Body of pancreas (tissue), 4 donors: ENCODE measurements at regions not wholly inside any gene's neighbourhood (a gene's known extent, or its start where the extent isn't known, plus 50 kb on each side); places are given as distances from the start of the nearest gene placed in this dataset.

Experiments used
- ATAC-seq: fragments of 150-250 bp; one replicate; pipeline ENCODE4 v1.9.1; 2016
- DNase-seq, 4 donors: peaks; one replicate each; pipeline ENCODE4 v3.0.0-alpha.2; 2019
- H3K27ac ChIP-seq, 4 donors: fragments of 200-600 bp; sonication (generic); 1 replicate in 3 of 4; 2 replicates in 1 of 4; pipeline versions ENCODE4 v1.5.1 to v1.6.1; 2016 to 2019; ENCODE audit warnings: mild to moderate bottlenecking in 1 of 4, mixed read lengths in 1 of 4, moderate library complexity in 1 of 4
- H3K27me3 ChIP-seq, 2 donors: fragments of 200-600 bp; sonication (generic); one replicate each; pipeline ENCODE4 v1.6.0; 2016; ENCODE audit warnings: mild to moderate bottlenecking in 1 of 2
- H3K36me3 ChIP-seq, 2 donors: fragments of 200-600 bp; sonication (generic); replicated peaks in 1 of 2; 2 replicates each; pipeline ENCODE4 v1.5.1; 2016; ENCODE audit warnings: low read depth in 2 of 2; ENCODE audit not compliant: insufficient read depth in 1 of 2
- H3K4me1 ChIP-seq: fragments of 200-600 bp; sonication (generic); one replicate; pipeline ENCODE4 v1.6.0; 2016
- H3K4me3 ChIP-seq, 2 donors: fragments of 200-600 bp; sonication (generic); 1 replicate in 1 of 2; 2 replicates in 1 of 2; pipeline ENCODE4 v1.5.1; 2016 to 2019
- H3K9me3 ChIP-seq, 3 donors: fragments of 200-600 bp; sonication (generic); 1 replicate in 2 of 3; 2 replicates in 1 of 3; pipeline ENCODE4 v1.5.1; 2016
- POLR2A ChIP-seq, 3 donors: fragments of 450-650 bp; IDR thresholded peaks; one replicate each; pipeline ENCODE4 v1.6.1; 2016; ENCODE audit warnings: antibody characterized with exemption in 3 of 3, mild to moderate bottlenecking in 2 of 3
- WGBS, 2 donors: methylation state at CpG; one replicate each; pipeline ENCODE4 v1.1.5; 2017; 5-methylcytosine and 5-hydroxymethylcytosine counted together
- intact Hi-C: fragments of 100-400 bp; cut with DNase I; formaldehyde crosslinking; loops from one replicate; pipeline ENCODE4 v1.15.1; 2023
- TF ChIP-seq, protein P1 (sequence below), 7 experiments: fragments of 450-650 bp in 4 of 7; fragments of 200-600 bp in 3 of 7; sonication (generic) in 3 of 7; IDR thresholded peaks; one replicate each; pipeline ENCODE4 v1.5.1; 2016 to 2019; ENCODE audit warnings: antibody characterized with exemption in 7 of 7

DNA sequence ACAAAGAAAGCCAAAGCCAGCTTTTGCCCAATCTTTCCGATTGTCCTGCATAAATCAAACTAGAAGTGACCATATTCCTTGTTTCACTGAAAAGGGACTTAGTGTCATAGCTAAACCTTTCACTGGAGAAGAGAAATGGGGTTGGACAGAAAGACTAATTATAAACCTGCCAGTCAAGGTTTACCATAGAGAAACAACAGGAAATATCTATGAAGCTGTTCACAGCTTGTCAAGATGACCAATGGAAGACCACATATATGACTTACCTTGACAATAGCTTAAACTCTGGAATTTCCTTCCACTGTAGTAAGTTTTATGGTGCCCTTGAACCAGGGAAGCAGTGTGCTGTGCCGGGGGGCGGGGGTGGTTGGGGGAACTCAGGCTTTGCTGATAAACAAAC is 107.7 kb upstream of the PHACTR1 start:
- H3K36me3 ChIP-seq = no peaks in the 10 kb centered on the region
- DNase-seq = no peak
- TF ChIP-seq, protein P1, sequence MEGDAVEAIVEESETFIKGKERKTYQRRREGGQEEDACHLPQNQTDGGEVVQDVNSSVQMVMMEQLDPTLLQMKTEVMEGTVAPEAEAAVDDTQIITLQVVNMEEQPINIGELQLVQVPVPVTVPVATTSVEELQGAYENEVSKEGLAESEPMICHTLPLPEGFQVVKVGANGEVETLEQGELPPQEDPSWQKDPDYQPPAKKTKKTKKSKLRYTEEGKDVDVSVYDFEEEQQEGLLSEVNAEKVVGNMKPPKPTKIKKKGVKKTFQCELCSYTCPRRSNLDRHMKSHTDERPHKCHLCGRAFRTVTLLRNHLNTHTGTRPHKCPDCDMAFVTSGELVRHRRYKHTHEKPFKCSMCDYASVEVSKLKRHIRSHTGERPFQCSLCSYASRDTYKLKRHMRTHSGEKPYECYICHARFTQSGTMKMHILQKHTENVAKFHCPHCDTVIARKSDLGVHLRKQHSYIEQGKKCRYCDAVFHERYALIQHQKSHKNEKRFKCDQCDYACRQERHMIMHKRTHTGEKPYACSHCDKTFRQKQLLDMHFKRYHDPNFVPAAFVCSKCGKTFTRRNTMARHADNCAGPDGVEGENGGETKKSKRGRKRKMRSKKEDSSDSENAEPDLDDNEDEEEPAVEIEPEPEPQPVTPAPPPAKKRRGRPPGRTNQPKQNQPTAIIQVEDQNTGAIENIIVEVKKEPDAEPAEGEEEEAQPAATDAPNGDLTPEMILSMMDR (IDR thresholded peaks at IDR 0.05) = no peak
- no peak for TF ChIP-seq POLR2A (IDR thresholded peaks at IDR 0.05)
- H3K27ac ChIP-seq = no peak overlapping the region
- H3K4me1 ChIP-seq = no peaks in the 10 kb centered on the region
- no peaks in the 10 kb centered on the region for H3K9me3 ChIP-seq
- H3K27me3 ChIP-seq = no peaks in the 10 kb centered on the region
- intact Hi-C loops = loop anchor here (10.0 kb wide), 1 partner anchor 314 kb away; the partner anchor contains the start of gene EDN1
- no peak for ATAC-seq
- no peak overlapping the region for H3K4me3 ChIP-seq
- 52 to 70% methylated on average over 3 of the region's 3 CpGs for WGBS, 2 donors

DNA sequence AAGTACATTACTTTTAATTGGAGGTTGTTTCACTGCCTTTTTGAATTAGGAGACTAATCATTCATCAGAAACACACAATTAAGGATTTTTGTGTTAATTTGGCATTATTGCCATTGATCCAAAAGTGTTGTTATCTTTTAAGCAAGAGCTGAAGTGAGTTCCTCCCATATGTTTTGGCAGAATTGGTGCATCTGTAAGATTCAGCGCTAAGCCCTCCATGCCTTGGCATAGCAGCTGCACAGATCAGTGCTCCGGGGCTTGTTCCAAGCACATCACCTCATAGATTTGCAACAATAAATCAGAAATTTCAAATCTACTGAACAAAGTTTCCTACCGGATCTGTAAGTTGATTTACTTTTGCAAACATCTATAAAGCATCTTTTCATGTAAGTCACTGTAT is 106.8 kb upstream of the PHACTR1 start:
- Histone ChIP-seq H3K36me3 (no peaks in the 10 kb centered on the region), H3K4me3 (no peak overlapping the region), H3K4me1 (no peaks in the 10 kb centered on the region), H3K9me3 (no peaks in the 10 kb centered on the region), H3K27ac (no peak overlapping the region), H3K27me3 (no peaks in the 10 kb centered on the region)
- intact Hi-C loops = loop anchor here (10.0 kb wide), 1 partner anchor 315 kb away; the partner anchor contains the start of gene EDN1
- WGBS, 2 donors = 70 to 78% methylated on average over 3 of the region's 3 CpGs
- no peak for DNase-seq
- TF ChIP-seq, protein P1 (IDR thresholded peaks at IDR 0.05) = no peak
- TF ChIP-seq POLR2A (IDR thresholded peaks at IDR 0.05) = no peak
- no peak for ATAC-seq

GRCh38 chr6:12610862-12611261 is 105.7 kb upstream of the PHACTR1 start:
- Histone ChIP-seq H3K4me3 (no peak overlapping the region), H3K9me3 (no peaks in the 10 kb centered on the region), H3K36me3 (no peaks in the 10 kb centered on the region), H3K27ac (no peak overlapping the region), H3K27me3 (no peaks in the 10 kb centered on the region), H3K4me1 (no peaks in the 10 kb centered on the region)
- intact Hi-C loops = no loop called here
- no peak for TF ChIP-seq POLR2A (IDR thresholded peaks at IDR 0.05)
- TF ChIP-seq, protein P1 (IDR thresholded peaks at IDR 0.05) = no peak
- 73 to 81% methylated on average over 5 of the region's 5 CpGs for WGBS, 2 donors
- ATAC-seq (no peak), DNase-seq (no peak)

DNA sequence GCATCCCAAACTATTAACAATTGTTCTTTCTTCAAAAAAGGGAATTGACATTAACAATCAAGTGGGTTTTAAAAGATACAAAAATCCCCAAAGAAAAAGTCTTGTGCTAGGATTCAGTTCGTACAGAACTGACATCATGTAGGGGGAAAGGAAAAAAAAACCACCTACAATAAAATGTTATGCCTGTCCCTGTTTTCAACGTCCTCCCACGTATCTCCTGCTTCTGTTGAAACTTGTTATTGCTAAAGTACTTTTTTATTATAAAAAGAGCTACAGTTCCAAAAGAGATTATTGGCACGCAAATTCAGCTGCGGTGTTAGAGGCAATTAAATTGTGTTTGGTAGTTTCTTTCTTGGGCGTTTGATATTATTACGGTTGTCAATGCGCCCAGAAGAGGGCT is 102.8 kb upstream of the PHACTR1 start:
- H3K27me3 ChIP-seq = no peaks in the 10 kb centered on the region
- ATAC-seq (no peak), DNase-seq (no peak)
- 71 to 76% methylated on average over 8 of the region's 8 CpGs for WGBS, 2 donors
- H3K4me3 ChIP-seq = no peak overlapping the region
- no peak overlapping the region for H3K27ac ChIP-seq
- H3K9me3 ChIP-seq = no peaks in the 10 kb centered on the region
- H3K4me1 ChIP-seq = no peaks in the 10 kb centered on the region
- TF ChIP-seq POLR2A (IDR thresholded peaks at IDR 0.05) = no peak
- TF ChIP-seq, protein P1 (IDR thresholded peaks at IDR 0.05) = no peak
- no peaks in the 10 kb centered on the region for H3K36me3 ChIP-seq
- intact Hi-C loops = no loop called here

DNA sequence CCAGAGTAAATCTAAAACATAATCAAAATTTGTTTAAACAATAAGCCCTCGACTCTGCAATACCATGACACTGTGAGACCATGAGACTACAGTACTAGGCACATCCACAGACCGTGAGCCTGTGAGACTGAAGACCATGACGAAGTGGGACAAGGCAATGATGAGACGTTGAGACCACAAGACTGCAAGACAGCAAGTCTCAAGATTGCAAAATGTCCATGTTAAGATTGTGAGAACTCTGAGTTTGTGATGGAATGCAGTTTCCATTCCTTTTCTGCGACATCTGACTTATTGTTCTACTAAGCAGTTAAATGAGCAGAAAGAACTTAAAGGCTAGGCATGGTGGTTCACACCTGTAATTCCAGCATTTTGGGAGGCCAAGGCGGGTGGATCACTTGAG is 102.1 kb upstream of the PHACTR1 start:
- no peak for TF ChIP-seq POLR2A (IDR thresholded peaks at IDR 0.05)
- TF ChIP-seq, protein P1 (IDR thresholded peaks at IDR 0.05) = no peak
- Histone ChIP-seq H3K36me3 (no peaks in the 10 kb centered on the region), H3K27ac (no peak overlapping the region), H3K4me1 (no peaks in the 10 kb centered on the region), H3K4me3 (no peak overlapping the region), H3K27me3 (no peaks in the 10 kb centered on the region), H3K9me3 (no peaks in the 10 kb centered on the region)
- ATAC-seq = no peak
- no peak for DNase-seq
- intact Hi-C loops = no loop called here
- WGBS, 2 donors = 78 to 81% methylated on average over 6 of the region's 6 CpGs
